ENCODE measurements at regions not wholly inside any gene's neighbourhood (a gene's known extent, or its start where the extent isn't known, plus 50 kb on each side); places are given as distances from the start of the nearest gene placed in this dataset.

GRCh38 chr11:134764966-134765365 is 352.9 kb upstream of the B3GAT1 start (continued):
- TF ChIP-seq CHD7 (IDR thresholded peaks at IDR 0.05; ENCODE audit: insufficient replicate concordance, low read length) (no peak), KDM5A (IDR thresholded peaks at IDR 0.05; ENCODE audit: low read length) (no peak)
